GM18907 (cell line): ENCODE measurements at regions not wholly inside any gene's neighbourhood (a gene's known extent, or its start where the extent isn't known, plus 50 kb on each side); places are given as distances from the start of the nearest gene placed in this dataset.
A peak's percentile ranks its signal among the peaks of the same experiment; 100 is the strongest.

Experiments
- ATAC-seq: cut with Tn5 transposase; IDR thresholded peaks from one replicate; pipeline ENCODE4 v1.9.1; 2021; ENCODE audit warnings: mild to moderate bottlenecking, moderate library complexity; ENCODE audit not compliant: unreplicated experiment

DNA sequence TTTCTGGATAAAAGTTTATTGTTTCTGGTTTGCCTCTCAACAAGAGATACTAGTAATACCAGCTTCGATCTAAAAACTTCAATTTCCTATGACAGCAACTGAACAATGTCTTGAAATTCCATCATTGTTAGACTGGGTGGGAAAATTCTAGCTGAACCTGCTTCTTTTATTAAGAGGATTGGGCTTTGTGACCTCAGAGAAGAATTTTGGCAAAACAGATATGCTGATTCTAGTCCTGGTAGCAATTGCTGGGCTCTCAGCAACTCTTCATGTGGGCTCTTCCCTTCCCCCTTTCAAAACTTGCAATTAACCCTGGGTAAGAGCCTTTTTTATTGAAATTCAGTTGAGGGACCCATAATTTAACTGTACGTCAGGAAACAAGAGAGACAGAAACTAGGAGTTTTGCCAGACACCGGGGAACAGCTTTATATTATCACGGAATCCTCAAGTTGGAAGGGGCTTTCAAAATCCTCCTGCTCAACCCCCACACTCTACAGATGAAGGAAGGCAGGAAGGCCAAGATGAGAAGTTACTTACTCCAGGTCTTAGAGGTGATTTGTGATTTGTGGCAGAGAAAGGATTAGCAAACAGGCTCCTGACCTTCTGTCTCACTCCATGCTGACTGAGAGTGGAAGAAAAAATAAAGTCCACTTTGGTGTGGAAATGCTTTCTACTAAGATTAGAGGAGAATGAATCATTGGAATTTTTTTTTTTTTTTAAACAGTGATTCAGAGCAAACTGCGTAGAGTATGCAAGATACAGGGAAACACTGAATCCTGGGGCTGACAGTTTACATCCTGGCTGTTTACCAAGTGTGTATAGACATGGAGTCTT is 239.0 kb upstream of the ATP2B1 start:
- ATAC-seq = no peak

DNA sequence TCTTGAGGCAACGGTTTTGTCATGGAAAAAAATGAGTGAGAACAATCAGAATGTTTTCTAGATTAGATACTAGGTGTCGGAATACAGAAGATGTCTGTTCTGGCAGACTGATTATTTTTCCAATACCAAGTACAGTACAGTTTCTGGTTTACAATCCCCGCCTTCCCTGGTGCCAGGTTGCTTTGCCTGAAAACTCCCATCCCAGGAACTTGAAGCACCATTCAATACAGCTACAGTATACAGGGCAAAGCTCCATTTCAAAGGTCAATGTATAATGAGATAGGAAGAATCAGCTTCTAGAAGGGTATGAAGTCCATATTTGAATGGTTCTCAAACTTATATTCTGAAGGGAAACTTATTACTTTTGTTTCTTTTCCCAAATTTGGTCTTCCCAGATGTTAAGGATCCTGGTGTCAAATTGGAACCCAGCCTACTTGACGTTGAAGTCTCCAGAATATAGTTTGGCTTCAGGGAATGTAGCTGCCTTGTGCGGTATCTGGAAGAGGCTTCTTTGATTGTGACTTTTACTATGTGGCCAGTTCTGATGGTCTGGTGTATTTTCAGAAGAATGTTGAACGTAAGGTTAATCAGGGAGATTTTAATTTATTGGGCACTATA is 238.0 kb upstream of the ATP2B1 start:
- no peak for ATAC-seq

DNA sequence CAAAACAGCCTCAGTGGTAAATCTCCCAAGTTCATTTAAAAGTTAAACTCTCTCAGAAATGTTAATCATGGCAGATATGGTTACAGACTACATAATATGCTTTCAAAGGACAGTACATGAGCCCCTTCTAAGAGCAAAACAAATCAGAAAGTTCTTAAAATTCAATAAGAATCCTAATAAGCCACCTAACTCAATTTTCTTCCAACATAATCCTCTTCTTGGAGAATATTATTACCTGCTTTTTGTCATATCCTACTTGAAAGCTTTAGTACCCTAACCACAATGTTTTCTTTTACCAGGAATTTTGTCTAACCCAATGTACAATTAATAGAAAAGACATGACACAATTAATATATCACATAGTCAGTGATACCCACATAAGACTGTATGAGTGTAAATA is 236.5 kb upstream of the ATP2B1 start:
- no peak for ATAC-seq

GRCh38 chr12:89943463-89943862 is 234.8 kb upstream of the ATP2B1 start:
- ATAC-seq = no peak

DNA sequence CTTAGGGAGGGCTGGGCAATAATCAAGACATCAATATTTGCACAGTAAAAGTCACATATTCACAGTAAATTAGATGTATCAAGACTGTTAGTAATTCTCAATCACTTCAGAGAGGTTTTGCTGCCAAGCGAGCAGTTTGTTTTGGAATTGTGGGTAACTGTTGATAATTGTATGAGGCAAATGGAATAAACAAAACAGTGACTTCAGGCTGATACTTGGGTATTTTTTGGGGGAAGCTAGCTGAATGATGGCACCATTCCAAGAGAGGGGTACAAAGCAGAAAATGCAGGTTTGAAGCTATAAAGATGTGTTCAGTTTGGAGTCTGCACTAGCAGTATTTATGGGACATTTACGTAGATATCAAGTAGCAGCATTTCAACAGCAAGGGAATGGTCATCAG is 232.8 kb upstream of the ATP2B1 start:
- ATAC-seq = no peak

- ATAC-seq = no peak
These were observed 231.0 kb upstream of the ATP2B1 start for GRCh38 chr12:89939522-89940215.

DNA sequence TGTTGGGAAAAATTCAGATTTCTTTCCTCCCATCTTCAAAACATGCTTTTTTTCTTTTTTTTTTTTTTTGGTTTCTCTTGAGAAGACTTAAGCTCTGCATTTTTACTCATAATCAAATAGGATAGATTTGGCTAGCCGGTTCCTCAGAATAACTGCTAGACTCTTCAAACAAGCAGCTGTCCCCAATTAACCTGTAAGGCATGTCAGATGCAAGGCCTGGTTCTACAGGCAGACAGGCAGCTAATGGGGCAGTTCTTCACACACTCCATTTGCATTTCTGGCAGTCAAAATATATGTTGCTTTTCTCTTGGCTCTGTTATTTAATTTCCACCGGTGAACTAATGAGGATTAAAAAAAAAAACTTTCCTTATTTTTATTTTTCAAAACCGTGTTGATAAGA is 228.0 kb upstream of the ATP2B1 start:
- no peak for ATAC-seq

GRCh38 chr12:89935850-89936249 is 227.2 kb upstream of the ATP2B1 start:
- peak; percentile 72 for ATAC-seq

- no peak for ATAC-seq
These were observed 225.3 kb upstream of the ATP2B1 start for GRCh38 chr12:89933911-89934310.

DNA sequence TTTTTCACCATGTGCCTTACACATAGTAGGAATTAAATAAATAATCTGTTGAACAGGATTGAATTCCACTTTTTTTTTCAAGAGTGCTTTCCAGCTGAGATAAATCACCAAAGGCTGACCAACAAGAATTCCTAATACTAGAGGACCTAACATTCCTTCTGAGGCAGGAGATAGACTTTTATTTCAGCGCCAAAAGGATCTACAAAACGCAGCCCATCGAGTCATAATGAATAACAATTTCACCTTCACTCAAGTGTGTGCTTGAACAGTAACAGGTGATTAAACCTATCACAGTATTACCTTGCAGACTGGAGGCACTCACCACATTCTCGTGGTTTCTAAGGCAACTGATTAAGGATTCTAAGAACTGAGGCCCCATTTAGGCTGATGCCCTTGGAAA is 224.3 kb upstream of the ATP2B1 start:
- no peak for ATAC-seq

GRCh38 chr12:89928467-89928866 is 219.8 kb upstream of the ATP2B1 start:
- no peak for ATAC-seq

DNA sequence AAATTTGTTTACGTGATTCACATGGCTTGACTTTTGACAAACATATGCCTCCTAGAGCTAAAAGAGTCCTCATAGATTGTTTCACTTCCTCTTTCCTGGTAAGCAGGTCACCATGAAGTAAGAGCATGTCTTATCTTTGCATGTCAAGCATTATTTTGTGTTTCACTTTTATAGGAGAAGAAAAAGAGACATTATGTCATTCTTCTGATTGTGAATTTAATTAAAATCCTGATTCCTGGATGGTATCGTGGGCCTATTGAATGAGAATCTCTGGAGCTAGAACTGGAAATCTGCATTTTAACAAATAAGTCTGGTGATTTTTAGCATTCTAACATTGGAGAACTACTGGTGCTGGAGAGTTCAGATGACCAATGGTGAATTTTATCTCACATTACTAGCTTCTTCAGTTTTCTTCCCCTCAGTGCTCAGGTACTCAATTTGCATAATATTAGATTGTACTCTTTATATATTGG is 218.6 kb upstream of the ATP2B1 start:
- peak; percentile 99 for ATAC-seq

DNA sequence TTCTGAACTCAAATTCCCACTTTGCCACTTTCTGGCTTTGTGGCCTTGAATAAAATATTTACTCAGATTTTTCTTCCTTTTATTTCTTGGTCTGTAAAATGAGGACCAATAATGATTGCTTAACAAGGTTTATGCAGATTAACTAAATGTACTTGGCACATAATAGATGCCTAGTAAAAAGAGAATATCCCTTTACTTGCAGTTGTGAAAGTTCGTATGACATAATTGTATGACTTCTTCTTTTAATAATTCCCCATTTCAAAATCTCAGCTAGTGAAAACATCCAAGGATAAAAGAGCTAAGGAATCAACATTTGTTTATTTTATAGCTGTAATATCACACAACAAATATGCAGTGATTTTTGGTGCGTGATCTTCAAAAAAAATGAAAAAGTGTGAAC is 215.6 kb upstream of the ATP2B1 start:
- ATAC-seq = no peak

GRCh38 chr12:89923091-89923490 is 214.5 kb upstream of the ATP2B1 start:
- ATAC-seq = no peak

GRCh38 chr12:89920866-89921265 is 212.2 kb upstream of the ATP2B1 start:
- no peak for ATAC-seq

DNA sequence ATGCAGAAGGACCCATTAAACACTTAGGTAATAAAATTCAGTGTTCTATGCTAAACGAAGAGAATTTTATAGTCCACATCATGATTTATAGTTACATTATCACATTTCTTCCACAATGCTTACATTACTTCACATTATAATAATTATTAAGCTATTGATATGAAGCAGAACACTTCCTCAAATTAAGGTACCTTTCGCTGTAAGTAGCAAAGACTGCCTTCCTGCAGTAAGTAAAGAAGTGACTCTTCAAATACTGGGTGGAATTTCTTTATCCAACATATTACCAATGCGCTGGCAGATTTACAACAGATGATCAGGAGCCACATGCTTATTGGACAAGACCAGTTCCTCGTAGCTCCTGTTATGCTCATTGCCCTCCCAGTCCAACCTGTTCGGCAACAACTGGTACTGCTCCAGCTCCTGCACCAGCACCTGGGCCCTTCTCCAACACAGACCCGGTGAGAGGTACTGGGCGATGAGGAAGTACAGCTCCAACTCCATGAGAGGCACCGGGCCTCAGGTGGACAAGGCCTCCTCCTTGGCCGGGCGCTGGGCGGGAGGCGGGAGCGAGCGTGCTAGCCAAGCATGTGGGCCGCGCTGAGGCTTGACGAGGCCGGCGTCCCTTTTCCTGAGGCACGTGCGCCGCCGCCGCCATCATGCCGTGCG is 210.7 kb upstream of the ATP2B1 start:
- no peak for ATAC-seq

DNA sequence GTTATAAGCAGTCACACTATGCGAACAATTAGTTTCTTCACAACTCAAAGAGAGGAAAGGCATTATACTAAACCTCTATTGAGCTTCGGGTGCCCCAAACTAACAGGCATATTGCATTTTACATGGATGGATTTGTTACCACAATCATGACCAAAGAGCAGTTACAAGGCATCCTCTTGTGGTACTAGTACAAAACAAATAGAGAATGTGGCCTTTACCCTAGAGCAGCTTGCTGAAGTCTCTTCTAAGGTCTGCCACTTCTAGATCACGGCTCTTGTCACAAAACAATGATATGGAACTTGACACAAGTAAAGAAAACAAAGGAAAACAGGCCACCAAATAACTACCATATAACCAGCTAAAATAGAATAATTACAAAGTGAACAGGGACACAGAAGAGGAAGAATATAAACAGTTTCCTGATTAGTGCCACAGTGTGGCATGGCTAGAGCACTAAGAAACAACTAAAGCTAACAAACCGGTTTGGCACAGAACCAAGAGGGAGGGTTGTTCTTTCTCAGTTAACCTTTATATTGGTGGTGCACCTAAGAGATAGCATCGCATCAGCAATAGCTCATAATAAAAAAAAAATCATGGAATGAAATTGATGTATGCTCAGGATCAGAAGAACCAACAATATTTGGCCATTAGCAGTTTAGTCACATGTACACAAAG is 209.7 kb upstream of the ATP2B1 start:
- ATAC-seq = no peak

DNA sequence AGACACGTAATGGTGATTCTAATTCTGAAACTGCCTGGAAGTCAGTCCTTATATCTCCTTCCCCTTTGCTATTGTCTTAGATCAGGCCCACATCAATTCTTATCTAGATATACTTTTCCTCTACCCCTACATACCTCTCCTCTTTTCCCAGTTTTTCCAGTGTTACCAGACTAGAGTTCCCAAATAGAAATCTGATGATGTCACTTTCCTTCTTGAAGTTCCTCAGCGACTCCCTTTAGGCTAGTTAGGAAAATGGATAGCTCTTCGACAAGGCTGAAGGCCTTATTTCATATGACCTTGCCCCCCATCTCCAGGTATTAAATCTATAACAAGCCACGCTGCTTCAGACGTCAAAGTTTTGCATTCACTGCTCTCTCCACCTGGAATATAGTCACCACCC is 201.1 kb upstream of the ATP2B1 start:
- ATAC-seq = no peak

DNA sequence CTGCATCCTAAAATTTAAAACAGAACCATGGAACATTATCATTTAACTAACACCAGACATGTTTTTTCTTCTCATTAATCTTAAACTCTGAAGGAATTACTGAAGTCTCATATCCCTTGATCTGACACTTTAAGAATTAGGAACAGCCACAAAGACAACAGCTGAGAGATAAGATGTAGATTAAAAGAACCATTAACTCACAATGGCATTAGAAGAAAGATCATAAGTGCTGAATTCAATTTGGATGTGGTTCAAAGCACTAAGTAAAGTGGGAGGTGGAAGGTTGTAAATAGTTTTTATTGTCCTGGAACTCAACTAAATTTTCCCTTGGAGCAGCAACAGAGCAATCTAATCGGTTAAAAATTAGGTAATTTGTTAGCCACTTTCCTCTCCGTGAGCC is 199.0 kb upstream of the ATP2B1 start:
- no peak for ATAC-seq

DNA sequence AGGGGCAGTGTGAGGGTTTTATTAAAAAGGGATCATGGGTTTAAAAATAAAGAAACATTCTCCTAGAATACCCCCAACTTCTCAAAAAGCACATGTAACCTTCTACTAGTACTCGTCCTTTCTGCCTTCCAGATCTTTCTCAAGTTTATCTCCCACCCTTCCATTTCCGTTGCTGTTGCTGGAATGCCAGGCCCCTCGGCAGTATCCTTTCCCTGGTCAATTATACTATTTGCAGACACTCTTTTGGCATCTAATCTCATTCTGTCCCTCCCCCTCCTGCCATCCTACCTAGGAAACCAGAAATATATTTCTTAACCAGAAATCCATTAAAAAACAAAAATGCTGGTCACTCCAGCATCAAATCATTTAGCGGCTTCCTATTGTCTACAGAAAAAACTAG is 198.2 kb upstream of the ATP2B1 start:
- ATAC-seq = no peak

DNA sequence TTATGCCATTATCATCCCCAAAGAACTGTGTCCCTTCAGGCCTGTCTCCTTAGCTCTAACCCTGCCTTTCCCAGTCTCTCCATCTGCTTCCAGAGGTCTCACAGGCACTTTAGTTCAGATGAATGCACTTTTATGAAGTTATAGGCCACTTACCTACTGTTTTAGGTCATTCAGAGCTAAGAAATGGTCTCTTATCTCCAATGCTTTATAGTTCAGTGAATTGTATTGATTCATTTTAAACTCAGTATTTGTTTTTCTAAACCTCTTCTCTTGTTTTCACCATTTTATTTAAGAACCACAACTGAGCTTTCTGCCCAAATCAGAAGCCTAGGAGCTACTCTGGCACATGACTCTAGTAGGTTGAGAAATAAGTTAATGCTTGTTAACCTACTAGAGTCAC is 197.5 kb upstream of the ATP2B1 start:
- ATAC-seq = no peak
